ENCODE measurements at regions not wholly inside any gene's neighbourhood (a gene's known extent, or its start where the extent isn't known, plus 50 kb on each side); places are given as distances from the start of the nearest gene placed in this dataset.
A peak's percentile ranks its signal among the peaks of the same experiment; 100 is the strongest.

- ChIA-PET POLR2A (no interaction called here), CTCF (no interaction called here)
- no peak overlapping the region for H3K4me3 Mint-ChIP-seq (ENCODE audit: unreplicated experiment)
- Histone ChIP-seq H3K4me3 (ENCODE audit: low read depth, low read length) (no peak overlapping the region), H3K4me1 (0 out of 2 replicates have a peak, but pooled peaks cover 5% of the 10 kb centered on the region), H3K36me3 (ENCODE audit: control insufficient read depth, insufficient read depth, low read length) (no peaks in the 10 kb centered on the region), H3K27me3 (replicated peaks; ENCODE audit: control insufficient read depth, insufficient read depth, low read length) (no peaks in the 10 kb centered on the region), H3K9me3 (no peaks in the 10 kb centered on the region)
- peak; percentile 37 to 45 for DNase-seq
- H3K9me3 Mint-ChIP-seq (ENCODE audit: unreplicated experiment): no peaks in the 10 kb centered on the region
- intact Hi-C loops (cut with micrococcal nuclease; ENCODE audit: unreplicated experiment): no loop called here
- no peaks in the 10 kb centered on the region for H3K27me3 Mint-ChIP-seq (ENCODE audit: insufficient read depth, unreplicated experiment)
- peaks cover 8% of the 10 kb centered on the region for H3K4me1 Mint-ChIP-seq (ENCODE audit: low read depth, unreplicated experiment)
- TF ChIP-seq CTCF (IDR thresholded peaks at IDR 0.05; ENCODE audit: insufficient read depth in 1 of 2, low read depth in 1 of 2, low read length in 1 of 2, severe bottlenecking in 1 of 2, unreplicated experiment in 1 of 2): no peak
- no TSS peak for BruUV-seq (replicated peaks)
- H3K36me3 Mint-ChIP-seq (ENCODE audit: insufficient read depth, unreplicated experiment): no peaks in the 10 kb centered on the region
- no peak overlapping the region for H3K27ac Mint-ChIP-seq (ENCODE audit: unreplicated experiment)
Observed at GRCh38 chrX:4844376-4844775, 1130.9 kb upstream of the PRKX start.

GRCh38 chrX:4841216-4841745 is 1127.8 kb upstream of the PRKX start:
- BruUV-seq (replicated peaks): no TSS peak

GRCh38 chrX:4831574-4831973 is 1118.1 kb upstream of the PRKX start:
- intact Hi-C loops (cut with micrococcal nuclease; ENCODE audit: unreplicated experiment): no loop called here
- no peaks in the 10 kb centered on the region for H3K4me1 Mint-ChIP-seq (ENCODE audit: low read depth, unreplicated experiment)
- CTCF ChIA-PET: no interaction called here
- no peak for TF ChIP-seq CTCF (IDR thresholded peaks at IDR 0.05; ENCODE audit: insufficient read depth in 1 of 2, low read depth in 1 of 2, low read length in 1 of 2, severe bottlenecking in 1 of 2, unreplicated experiment in 1 of 2)
- no peak overlapping the region for H3K4me3 Mint-ChIP-seq (ENCODE audit: unreplicated experiment)
- no TSS peak for BruUV-seq (replicated peaks)
- H3K9me3 ChIP-seq: no peaks in the 10 kb centered on the region
- H3K27me3 Mint-ChIP-seq (ENCODE audit: insufficient read depth, unreplicated experiment): no peaks in the 10 kb centered on the region
- POLR2A ChIA-PET: no interaction called here
- peaks cover 19% of the 10 kb centered on the region for H3K4me1 ChIP-seq
- no peaks in the 10 kb centered on the region for H3K36me3 ChIP-seq (ENCODE audit: control insufficient read depth, insufficient read depth, low read length)
- no peaks in the 10 kb centered on the region for H3K27me3 ChIP-seq (replicated peaks; ENCODE audit: control insufficient read depth, insufficient read depth, low read length)
- no peaks in the 10 kb centered on the region for H3K36me3 Mint-ChIP-seq (ENCODE audit: insufficient read depth, unreplicated experiment)
- H3K4me3 ChIP-seq (ENCODE audit: low read depth, low read length): no peak overlapping the region
- H3K27ac Mint-ChIP-seq (ENCODE audit: unreplicated experiment): peak overlapping the region; percentile 86
- DNase-seq: no peak
- H3K9me3 Mint-ChIP-seq (ENCODE audit: unreplicated experiment): no peaks in the 10 kb centered on the region

More at GRCh38 chrX:4841216-4841745, 1127.8 kb upstream of the PRKX start:
- Mint-ChIP-seq H3K27me3 (ENCODE audit: insufficient read depth, unreplicated experiment) (no peaks in the 10 kb centered on the region), H3K9me3 (ENCODE audit: unreplicated experiment) (no peaks in the 10 kb centered on the region), H3K4me3 (ENCODE audit: unreplicated experiment) (no peak overlapping the region), H3K27ac (ENCODE audit: unreplicated experiment) (no peak overlapping the region), H3K36me3 (ENCODE audit: insufficient read depth, unreplicated experiment) (no peaks in the 10 kb centered on the region), H3K4me1 (ENCODE audit: low read depth, unreplicated experiment) (peaks cover 8% of the 10 kb centered on the region)
- Histone ChIP-seq H3K36me3 (ENCODE audit: control insufficient read depth, insufficient read depth, low read length) (no peaks in the 10 kb centered on the region), H3K9me3 (no peaks in the 10 kb centered on the region), H3K4me3 (ENCODE audit: low read depth, low read length) (no peak overlapping the region), H3K4me1 (0 out of 2 replicates have a peak, but pooled peaks cover 5% of the 10 kb centered on the region), H3K27me3 (replicated peaks; ENCODE audit: control insufficient read depth, insufficient read depth, low read length) (no peaks in the 10 kb centered on the region)
- POLR2A ChIA-PET: no interaction called here
- intact Hi-C loops (cut with micrococcal nuclease; ENCODE audit: unreplicated experiment): no loop called here
- CTCF ChIA-PET: no interaction called here
- DNase-seq: no peak
- no peak for TF ChIP-seq CTCF (IDR thresholded peaks at IDR 0.05; ENCODE audit: insufficient read depth in 1 of 2, low read depth in 1 of 2, low read length in 1 of 2, severe bottlenecking in 1 of 2, unreplicated experiment in 1 of 2)
